Ishikawa (cell line): ENCODE measurements at regions not wholly inside any gene's neighbourhood (a gene's known extent, or its start where the extent isn't known, plus 50 kb on each side); places are given as distances from the start of the nearest gene placed in this dataset.

ENCODE experiments used
- CEBPB ChIP-seq: IDR thresholded peaks from 2 replicates; pipeline ENCODE4 v1.6.1; 2012
- CREB1 ChIP-seq: IDR thresholded peaks from 2 replicates; pipeline ENCODE4 v1.6.1; 2012; ENCODE audit warnings: low read depth
- EGR1 ChIP-seq: IDR thresholded peaks from 2 replicates; pipeline ENCODE4 v1.6.1; 2012
- EP300 ChIP-seq: IDR thresholded peaks from 2 replicates; pipeline ENCODE4 v1.6.1; 2012; ENCODE audit warnings: borderline replicate concordance
- FOXM1 ChIP-seq: IDR thresholded peaks from 2 replicates; pipeline ENCODE4 v1.6.1; 2012; ENCODE audit warnings: low read depth, borderline replicate concordance
- MAX ChIP-seq: IDR thresholded peaks from 2 replicates; pipeline ENCODE4 v1.6.1; 2012
- NFIC ChIP-seq: IDR thresholded peaks from 2 replicates; pipeline ENCODE4 v1.6.1; 2012
- RAD21 ChIP-seq: IDR thresholded peaks from 2 replicates; pipeline ENCODE4 v1.6.1; 2012; ENCODE audit warnings: low read depth
- REST ChIP-seq: IDR thresholded peaks from 2 replicates; pipeline ENCODE4 v1.6.1; 2012; ENCODE audit warnings: low read depth, mild to moderate bottlenecking
- TAF1 ChIP-seq: IDR thresholded peaks from 2 replicates; pipeline ENCODE4 v1.6.1; 2012; ENCODE audit warnings: low read depth, mild to moderate bottlenecking
- TCF12 ChIP-seq: IDR thresholded peaks from 2 replicates; pipeline ENCODE4 v1.6.1; 2012; ENCODE audit warnings: low read depth
- TEAD4 ChIP-seq: IDR thresholded peaks from 2 replicates; pipeline ENCODE4 v1.6.1; 2012
- YY1 ChIP-seq: IDR thresholded peaks from 2 replicates; pipeline ENCODE4 v1.6.1; 2012; ENCODE audit warnings: low read depth
- ZBTB7A ChIP-seq: IDR thresholded peaks from 2 replicates; pipeline ENCODE4 v1.6.1; 2012; ENCODE audit warnings: low read depth
- TF ChIP-seq, protein P1 (sequence below): IDR thresholded peaks from 2 replicates; pipeline ENCODE4 v1.6.1; 2012

GRCh38 chr21:14797543-14797942 lies 251.4 kb upstream of the SAMSN1 start:
- TF ChIP-seq CEBPB = no peak

GRCh38 chr21:14787312-14787711 lies 241.2 kb upstream of the SAMSN1 start:
- TF ChIP-seq EP300 (no peak), NFIC (no peak), TCF12 (no peak)

- TF ChIP-seq, protein P1, sequence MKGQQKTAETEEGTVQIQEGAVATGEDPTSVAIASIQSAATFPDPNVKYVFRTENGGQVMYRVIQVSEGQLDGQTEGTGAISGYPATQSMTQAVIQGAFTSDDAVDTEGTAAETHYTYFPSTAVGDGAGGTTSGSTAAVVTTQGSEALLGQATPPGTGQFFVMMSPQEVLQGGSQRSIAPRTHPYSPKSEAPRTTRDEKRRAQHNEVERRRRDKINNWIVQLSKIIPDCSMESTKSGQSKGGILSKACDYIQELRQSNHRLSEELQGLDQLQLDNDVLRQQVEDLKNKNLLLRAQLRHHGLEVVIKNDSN = no peak
- TF ChIP-seq YY1 = no peak
- no peak for TF ChIP-seq MAX
- TF ChIP-seq CEBPB = no peak
- no peak for TF ChIP-seq NFIC
- TF ChIP-seq TAF1 = no peak
- no peak for TF ChIP-seq REST
- no peak for TF ChIP-seq TEAD4
- TF ChIP-seq ZBTB7A = no peak
- no peak for TF ChIP-seq TCF12
- no peak for TF ChIP-seq EP300
- no peak for TF ChIP-seq CREB1
- TF ChIP-seq RAD21 = no peak
- TF ChIP-seq EGR1 = no peak
- TF ChIP-seq FOXM1 = no peak
Measured at GRCh38 chr21:14785679-14786078, 239.6 kb upstream of the SAMSN1 start.

GRCh38 chr21:14773777-14774345 lies 227.7 kb upstream of the SAMSN1 start:
- TF ChIP-seq EP300 (no peak), NFIC (no peak), RAD21 (peak; percentile 72), FOXM1 (no peak), TCF12 (no peak), CREB1 (no peak), EGR1 (no peak)
- TF ChIP-seq, protein P1 = no peak

DNA sequence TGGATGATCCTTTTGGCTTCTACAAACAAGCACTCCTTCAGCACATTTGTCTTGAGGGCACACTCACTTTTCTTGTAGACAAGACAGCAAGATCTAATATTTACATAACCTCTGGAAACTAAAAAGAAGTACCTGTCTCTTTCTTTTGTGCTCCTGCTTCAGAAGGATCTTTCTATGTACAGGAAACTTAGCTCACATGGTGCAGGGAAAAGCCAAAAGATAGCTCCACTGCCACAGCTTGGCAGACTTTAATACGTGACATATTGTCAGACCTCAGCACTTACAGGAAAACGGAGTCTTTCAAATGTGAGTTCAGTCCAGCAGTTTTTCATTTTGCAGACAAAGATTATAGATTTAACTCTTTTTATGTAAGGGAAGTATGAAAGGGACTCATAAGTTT lies 225.5 kb upstream of the SAMSN1 start:
- TF ChIP-seq NFIC (no peak), TAF1 (no peak), CEBPB (no peak), EP300 (no peak), TCF12 (no peak), YY1 (no peak), REST (no peak), TEAD4 (no peak), MAX (no peak), EGR1 (no peak), ZBTB7A (no peak), FOXM1 (no peak), RAD21 (no peak), CREB1 (no peak)
- TF ChIP-seq, protein P1 = no peak

GRCh38 chr21:14768042-14768441 lies 221.9 kb upstream of the SAMSN1 start:
- no peak for TF ChIP-seq RAD21
- no peak for TF ChIP-seq EP300
- TF ChIP-seq MAX = no peak
- TF ChIP-seq FOXM1 = no peak
- no peak for TF ChIP-seq CREB1
- TF ChIP-seq ZBTB7A = no peak
- no peak for TF ChIP-seq CEBPB
- TF ChIP-seq YY1 = no peak
- no peak for TF ChIP-seq TAF1
- no peak for TF ChIP-seq TCF12
- TF ChIP-seq REST = no peak
- TF ChIP-seq, protein P1 = no peak
- no peak for TF ChIP-seq NFIC
- no peak for TF ChIP-seq EGR1
- TF ChIP-seq TEAD4 = no peak
